ENCODE measurements at regions not wholly inside any gene's neighbourhood (a gene's known extent, or its start where the extent isn't known, plus 50 kb on each side); places are given as distances from the start of the nearest gene placed in this dataset.

DNA sequence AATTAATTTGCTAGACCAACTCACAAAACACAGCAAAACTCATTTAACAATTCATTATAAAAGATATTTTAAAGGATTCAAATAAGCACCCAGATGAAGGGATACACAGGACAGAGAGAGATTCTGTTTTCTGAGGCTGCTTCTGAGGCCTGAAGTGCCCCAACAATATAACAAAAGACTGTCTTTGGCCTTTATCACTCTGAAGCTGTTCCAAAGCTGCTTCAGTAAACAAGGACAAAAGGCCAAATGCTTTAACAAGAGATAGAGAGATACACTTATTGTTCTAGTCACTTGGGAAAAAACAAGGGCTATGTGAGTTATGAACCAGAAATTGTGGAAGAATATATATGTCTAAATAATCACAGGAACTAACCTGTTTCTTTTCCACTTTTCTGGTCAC, 223.7 kb downstream of the CXCL12 start:
- Histone ChIP-seq H3K27me3 (ENCODE audit: control insufficient read depth, insufficient read depth, low read length) (no peaks in the 10 kb centered on the region), H3K9me3 (ENCODE audit: control insufficient read depth, insufficient read depth, low read length) (no peaks in the 10 kb centered on the region), H3K36me3 (ENCODE audit: control insufficient read depth, insufficient read depth, low read length) (no peaks in the 10 kb centered on the region), H3K4me1 (ENCODE audit: control insufficient read depth, insufficient read depth, low read length) (no peaks in the 10 kb centered on the region), H3K4me3 (ENCODE audit: low read length) (no peak overlapping the region), H3K27ac (ENCODE audit: low read length) (no peak overlapping the region)
- Mint-ChIP-seq H3K4me3 (no peak overlapping the region), H3K27me3 (ENCODE audit: low read depth in 2 of 2) (peaks cover 0 to 4% of the 10 kb centered on the region in 2 donors), H3K9me3 (peaks cover 0 to 2% of the 10 kb centered on the region in 2 donors), H3K27ac (no peak overlapping the region), H3K36me3 (no peaks in the 10 kb centered on the region), H3K4me1 (no peaks in the 10 kb centered on the region)
- intact Hi-C loops (cut with micrococcal nuclease) = no loop called here
- ATAC-seq = no peak
- TF ChIP-seq, protein P1, sequence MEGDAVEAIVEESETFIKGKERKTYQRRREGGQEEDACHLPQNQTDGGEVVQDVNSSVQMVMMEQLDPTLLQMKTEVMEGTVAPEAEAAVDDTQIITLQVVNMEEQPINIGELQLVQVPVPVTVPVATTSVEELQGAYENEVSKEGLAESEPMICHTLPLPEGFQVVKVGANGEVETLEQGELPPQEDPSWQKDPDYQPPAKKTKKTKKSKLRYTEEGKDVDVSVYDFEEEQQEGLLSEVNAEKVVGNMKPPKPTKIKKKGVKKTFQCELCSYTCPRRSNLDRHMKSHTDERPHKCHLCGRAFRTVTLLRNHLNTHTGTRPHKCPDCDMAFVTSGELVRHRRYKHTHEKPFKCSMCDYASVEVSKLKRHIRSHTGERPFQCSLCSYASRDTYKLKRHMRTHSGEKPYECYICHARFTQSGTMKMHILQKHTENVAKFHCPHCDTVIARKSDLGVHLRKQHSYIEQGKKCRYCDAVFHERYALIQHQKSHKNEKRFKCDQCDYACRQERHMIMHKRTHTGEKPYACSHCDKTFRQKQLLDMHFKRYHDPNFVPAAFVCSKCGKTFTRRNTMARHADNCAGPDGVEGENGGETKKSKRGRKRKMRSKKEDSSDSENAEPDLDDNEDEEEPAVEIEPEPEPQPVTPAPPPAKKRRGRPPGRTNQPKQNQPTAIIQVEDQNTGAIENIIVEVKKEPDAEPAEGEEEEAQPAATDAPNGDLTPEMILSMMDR (IDR thresholded peaks at IDR 0.05) = no peak
- DNase-seq = no peak

DNA sequence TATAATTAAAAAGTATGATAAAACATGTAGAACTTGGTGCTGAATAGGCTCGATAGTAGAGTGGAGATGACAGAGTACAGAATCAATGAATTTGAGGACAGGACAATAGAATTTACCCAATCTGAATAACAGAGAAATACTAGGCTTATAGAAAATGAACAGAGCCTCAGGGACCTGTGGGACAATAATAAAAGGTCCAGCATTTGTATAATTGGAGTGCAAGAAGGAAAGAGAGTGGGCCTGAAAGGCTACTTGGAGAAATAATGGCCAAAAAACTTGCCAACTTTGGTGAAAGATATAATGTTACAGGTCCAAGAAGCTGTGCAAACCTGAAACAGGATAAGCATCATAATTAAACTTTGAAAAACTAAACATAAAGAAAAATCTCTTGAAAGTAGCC, 227.3 kb downstream of the CXCL12 start:
- H3K4me3 Mint-ChIP-seq = no peak overlapping the region
- no peaks in the 10 kb centered on the region for H3K36me3 Mint-ChIP-seq
- Histone ChIP-seq H3K27me3 (ENCODE audit: control insufficient read depth, insufficient read depth, low read length) (no peaks in the 10 kb centered on the region), H3K36me3 (ENCODE audit: control insufficient read depth, insufficient read depth, low read length) (no peaks in the 10 kb centered on the region), H3K27ac (ENCODE audit: low read length) (no peak overlapping the region), H3K9me3 (ENCODE audit: control insufficient read depth, insufficient read depth, low read length) (no peaks in the 10 kb centered on the region), H3K4me3 (ENCODE audit: low read length) (no peak overlapping the region), H3K4me1 (ENCODE audit: control insufficient read depth, insufficient read depth, low read length) (no peaks in the 10 kb centered on the region)
- ATAC-seq (no peak), DNase-seq (no peak)
- peaks cover 0 to 2% of the 10 kb centered on the region in 2 donors for H3K9me3 Mint-ChIP-seq
- 83% methylated on average over 1 of the region's 1 CpG for WGBS (ENCODE audit: insufficient coverage)
- H3K4me1 Mint-ChIP-seq = no peaks in the 10 kb centered on the region
- H3K27ac Mint-ChIP-seq = no peak overlapping the region
- TF ChIP-seq, protein P1 (IDR thresholded peaks at IDR 0.05) = no peak
- H3K27me3 Mint-ChIP-seq (ENCODE audit: low read depth in 2 of 2) = peaks cover 0 to under 1% of the 10 kb centered on the region in 2 donors
- intact Hi-C loops (cut with micrococcal nuclease) = no loop called here

DNA sequence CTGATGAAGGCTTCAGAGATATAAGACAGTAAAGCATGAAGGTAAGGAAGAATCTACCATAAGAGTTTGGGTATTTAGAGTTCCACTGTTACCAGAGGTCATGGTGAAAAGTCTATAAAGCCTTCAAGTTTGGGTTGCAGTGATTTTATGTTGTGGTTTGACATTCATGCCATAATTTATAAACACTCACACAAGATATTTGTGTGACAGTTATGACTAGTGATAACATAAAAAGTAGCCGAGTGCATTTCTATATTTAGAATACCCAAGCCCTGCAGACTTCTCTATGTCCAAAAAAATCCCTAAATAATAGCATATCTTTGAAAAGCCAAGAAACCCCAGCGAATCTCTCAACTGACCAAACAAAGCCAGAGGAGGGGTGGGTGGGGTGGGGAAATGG, 229.9 kb downstream of the CXCL12 start:
- Histone ChIP-seq H3K27me3 (ENCODE audit: control insufficient read depth, insufficient read depth, low read length) (no peaks in the 10 kb centered on the region), H3K4me1 (ENCODE audit: control insufficient read depth, insufficient read depth, low read length) (no peaks in the 10 kb centered on the region), H3K9me3 (ENCODE audit: control insufficient read depth, insufficient read depth, low read length) (no peaks in the 10 kb centered on the region), H3K27ac (ENCODE audit: low read length) (no peak overlapping the region), H3K4me3 (ENCODE audit: low read length) (no peak overlapping the region), H3K36me3 (ENCODE audit: control insufficient read depth, insufficient read depth, low read length) (no peaks in the 10 kb centered on the region)
- Mint-ChIP-seq H3K4me1 (no peaks in the 10 kb centered on the region), H3K36me3 (no peaks in the 10 kb centered on the region), H3K9me3 (peaks cover 2 to 5% of the 10 kb centered on the region in 2 donors), H3K27me3 (ENCODE audit: low read depth in 2 of 2) (peaks cover 6 to 9% of the 10 kb centered on the region in 2 donors), H3K4me3 (no peak overlapping the region), H3K27ac (no peak overlapping the region)
- DNase-seq = no peak
- TF ChIP-seq, protein P1 (IDR thresholded peaks at IDR 0.05) = no peak
- 60% methylated on average over 1 of the region's 2 CpGs for WGBS (ENCODE audit: insufficient coverage)
- intact Hi-C loops (cut with micrococcal nuclease) = no loop called here
- no peak for ATAC-seq

DNA sequence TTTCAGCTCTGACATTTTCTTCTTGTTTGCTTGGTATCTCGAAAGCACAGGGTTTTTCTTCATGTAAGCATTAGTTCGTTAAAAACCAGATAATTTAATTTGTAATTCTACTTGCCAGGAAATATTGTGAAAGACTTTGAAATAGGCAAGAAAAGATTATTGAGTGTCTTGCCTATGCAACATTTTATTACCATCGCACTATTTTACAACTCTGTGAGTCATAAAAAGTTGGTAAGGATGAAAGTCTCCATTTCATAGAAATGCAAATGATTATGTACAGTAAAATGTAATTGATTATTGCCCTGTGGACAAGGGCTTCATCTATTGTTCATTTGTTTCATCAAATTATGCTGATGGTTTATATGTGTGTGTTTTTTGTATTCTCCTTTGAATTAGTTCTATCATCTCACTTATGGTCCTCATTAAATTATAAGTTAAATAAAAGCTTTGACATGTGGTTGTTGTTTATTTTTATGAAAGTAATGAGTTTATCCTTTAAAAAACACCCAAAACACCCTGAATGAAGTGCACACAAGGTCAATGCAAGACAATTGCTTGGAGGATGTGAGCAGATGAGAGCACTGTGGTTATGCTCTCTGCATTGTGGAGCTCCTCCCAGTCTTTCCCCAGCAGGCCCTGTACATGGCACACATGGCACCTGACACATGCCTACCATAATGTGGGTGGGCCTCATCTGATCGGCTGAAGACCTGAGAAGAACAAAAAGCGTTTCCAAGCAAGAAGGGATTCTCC, 230.8 kb downstream of the CXCL12 start:
- no peak for DNase-seq
- Mint-ChIP-seq H3K27ac (no peak overlapping the region), H3K4me1 (no peaks in the 10 kb centered on the region), H3K36me3 (no peaks in the 10 kb centered on the region), H3K9me3 (peaks cover 4 to 8% of the 10 kb centered on the region in 2 donors), H3K27me3 (ENCODE audit: low read depth in 2 of 2) (peaks cover 6 to 12% of the 10 kb centered on the region in 2 donors), H3K4me3 (no peak overlapping the region)
- WGBS (ENCODE audit: insufficient coverage) = 83% methylated on average over 4 of the region's 5 CpGs
- no peak overlapping the region for H3K27ac ChIP-seq (ENCODE audit: low read length)
- ATAC-seq = no peak
- H3K9me3 ChIP-seq (ENCODE audit: control insufficient read depth, insufficient read depth, low read length) = no peaks in the 10 kb centered on the region
- H3K36me3 ChIP-seq (ENCODE audit: control insufficient read depth, insufficient read depth, low read length) = no peaks in the 10 kb centered on the region
- H3K4me1 ChIP-seq (ENCODE audit: control insufficient read depth, insufficient read depth, low read length) = no peaks in the 10 kb centered on the region
- no peaks in the 10 kb centered on the region for H3K27me3 ChIP-seq (ENCODE audit: control insufficient read depth, insufficient read depth, low read length)
- intact Hi-C loops (cut with micrococcal nuclease) = no loop called here
- TF ChIP-seq, protein P1 (IDR thresholded peaks at IDR 0.05) = no peak
- H3K4me3 ChIP-seq (ENCODE audit: low read length) = no peak overlapping the region
